Hematopoietic multipotent progenitor cell treated with erythropoietin and hydrocortisone succinate and interleukin-3 and kit ligand, for 8 days (in vitro differentiated cells): ENCODE measurements at regions not wholly inside any gene's neighbourhood (a gene's known extent, or its start where the extent isn't known, plus 50 kb on each side); places are given as distances from the start of the nearest gene placed in this dataset.
"Not testable (repeated sequence)": the region's sequence is repeated elsewhere in the genome, so short reads cannot be mapped to it uniquely, and the experiment has no call there.

Experiments used
- DNase-seq: peaks from one replicate; pipeline ENCODE4 v3.0.0-alpha.2; 2015

- not testable (repeated sequence) for DNase-seq
Observed at GRCh38 chrX:67213686-67214085, 330.1 kb upstream of the AR start.

DNA sequence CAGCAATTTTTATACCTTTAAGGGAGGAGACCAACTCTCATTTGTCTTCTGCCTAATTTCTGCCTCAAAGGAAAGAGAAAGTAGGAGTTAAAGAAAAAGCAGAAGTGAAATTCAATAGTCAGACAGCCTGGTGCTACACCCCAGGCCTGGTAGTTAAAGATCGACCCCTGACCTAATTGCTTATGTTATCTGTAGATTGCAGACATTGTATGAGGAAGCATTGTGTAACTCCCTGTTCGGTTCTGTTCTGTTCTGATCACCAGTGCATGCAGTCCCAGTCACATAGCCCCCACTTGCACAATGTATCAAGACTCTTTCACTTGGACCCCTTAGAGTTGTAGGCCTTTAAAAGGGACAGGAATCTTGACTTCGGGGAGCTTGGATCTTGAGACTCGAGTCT lies 335.9 kb upstream of the AR start:
- peak; percentile 1 for DNase-seq

DNA sequence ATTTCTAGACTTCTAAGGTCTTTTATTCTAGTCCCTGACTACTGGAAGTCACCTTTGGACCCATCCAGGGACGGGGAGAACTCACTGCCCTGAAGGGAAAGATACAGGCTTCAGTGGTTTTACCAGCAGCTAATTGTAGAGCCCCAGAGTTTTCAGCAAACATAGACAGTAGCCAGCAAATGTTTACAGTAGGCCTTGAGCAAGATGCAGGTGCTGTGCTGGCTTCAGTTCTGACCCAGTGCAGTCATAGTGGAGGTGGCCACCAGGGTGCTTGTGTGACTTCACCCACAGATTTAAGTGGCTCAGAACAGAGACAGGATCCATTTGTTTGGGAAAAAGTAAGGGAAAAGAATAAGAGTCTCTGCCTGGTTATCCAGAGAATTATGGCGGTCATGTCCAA lies 384.4 kb upstream of the AR start:
- no peak for DNase-seq

- no peak for DNase-seq
Observed at GRCh38 chrX:67114635-67115034, 429.2 kb upstream of the AR start.

DNA sequence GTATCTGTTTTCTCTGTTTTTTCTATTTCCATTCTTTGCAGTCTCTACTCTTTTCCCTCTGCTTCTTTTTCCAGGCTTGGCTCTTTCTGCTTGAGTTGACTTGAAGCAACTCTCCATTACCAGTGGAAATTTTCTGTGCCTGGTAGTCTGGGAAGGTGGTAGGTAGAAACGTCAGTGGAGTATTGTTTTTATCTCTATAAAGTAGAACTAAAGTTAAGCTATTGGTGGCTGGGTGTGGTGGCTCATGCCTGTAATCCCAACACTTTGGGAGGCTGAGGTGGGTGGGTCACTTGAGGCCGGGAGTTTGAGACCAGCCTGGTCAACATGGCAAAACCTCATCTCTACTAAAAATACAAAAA lies 438.1 kb upstream of the AR start:
- DNase-seq, result no peak

- no peak for DNase-seq
Observed at GRCh38 chrX:67104982-67105757, 438.7 kb upstream of the AR start.

- no peak for DNase-seq
Observed at GRCh38 chrX:67100031-67100884, 443.6 kb upstream of the AR start.

GRCh38 chrX:67094061-67094460 lies 449.8 kb upstream of the AR start:
- DNase-seq, result no peak

DNA sequence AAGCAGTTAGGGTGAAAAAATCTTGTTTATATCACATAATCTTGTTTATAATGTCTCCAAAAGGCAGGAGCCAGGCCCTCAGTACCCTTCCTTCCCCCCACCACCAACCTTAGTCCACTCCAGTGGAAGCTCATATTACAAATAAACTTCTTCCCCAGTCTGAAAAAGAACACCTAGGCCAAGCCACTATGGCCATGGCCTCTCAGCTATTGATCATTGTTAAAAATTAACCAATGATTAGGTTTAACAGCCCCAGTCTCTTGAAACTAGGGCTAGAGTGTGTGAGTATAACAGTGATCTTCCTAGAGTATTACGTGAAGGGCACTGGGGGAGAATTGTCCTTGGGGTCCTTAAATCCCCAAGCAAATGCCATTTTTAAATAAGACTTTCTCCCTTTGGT lies 411.9 kb upstream of the EDA2R start:
- no peak for DNase-seq

DNA sequence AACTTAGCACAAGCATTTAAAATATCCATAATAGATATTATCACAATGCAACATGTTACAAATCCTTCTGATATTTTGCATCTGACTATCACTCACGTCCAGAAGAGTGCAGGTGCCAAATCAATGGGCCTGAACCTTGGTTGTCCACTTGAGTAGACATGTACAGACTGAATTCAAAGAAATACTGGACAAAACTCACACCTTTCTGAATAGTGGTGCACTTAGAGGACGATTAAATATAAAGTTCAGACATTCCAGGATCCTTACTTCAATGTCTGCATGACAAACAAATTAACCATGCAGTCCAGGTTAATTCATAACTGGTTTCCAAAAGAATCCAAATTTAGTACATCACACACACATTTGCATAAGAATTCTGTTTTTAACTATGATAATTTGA lies 406.0 kb upstream of the EDA2R start:
- DNase-seq, result no peak

- no peak for DNase-seq
Observed at GRCh38 chrX:67044029-67044653, 405.3 kb upstream of the EDA2R start.

DNA sequence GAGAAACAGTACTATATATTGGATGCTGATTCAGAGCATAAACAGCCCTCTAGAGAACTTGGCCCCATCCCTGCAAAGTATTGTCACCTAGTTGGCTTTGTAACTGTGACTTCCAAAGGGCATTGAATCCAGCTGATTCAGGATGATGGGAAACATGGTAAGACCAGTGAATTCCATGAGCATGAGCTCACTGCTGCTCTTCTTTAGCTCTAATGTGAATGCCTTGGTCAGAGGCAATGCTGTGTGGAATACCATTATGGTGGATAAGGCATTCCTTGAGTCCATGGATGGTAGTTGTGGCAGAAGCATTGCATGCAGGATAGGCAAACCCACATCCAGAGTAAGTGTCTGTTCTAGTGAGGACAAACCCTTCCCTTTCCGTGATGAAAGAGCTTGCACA lies 365.6 kb upstream of the EDA2R start:
- no peak for DNase-seq

DNA sequence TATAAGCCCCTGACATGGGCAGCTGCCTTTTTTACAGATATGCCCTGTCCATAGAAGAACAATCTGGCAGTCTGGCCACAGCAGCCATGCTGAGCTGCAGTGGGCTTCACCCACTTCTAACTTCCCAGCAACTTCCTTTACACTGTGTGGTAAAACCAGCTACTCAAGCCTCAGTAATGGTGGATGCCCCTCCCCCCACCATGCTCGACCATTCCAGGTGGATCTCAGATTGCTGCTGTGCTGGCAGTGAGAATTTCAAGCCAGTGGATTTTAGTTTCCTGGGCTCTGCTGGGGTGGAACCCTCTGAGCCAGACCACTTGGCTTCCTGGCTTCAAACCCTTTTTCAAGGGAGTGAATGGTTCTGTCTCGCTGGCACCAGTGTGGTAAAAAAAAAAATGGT lies 355.9 kb upstream of the EDA2R start:
- DNase-seq, result no peak

DNA sequence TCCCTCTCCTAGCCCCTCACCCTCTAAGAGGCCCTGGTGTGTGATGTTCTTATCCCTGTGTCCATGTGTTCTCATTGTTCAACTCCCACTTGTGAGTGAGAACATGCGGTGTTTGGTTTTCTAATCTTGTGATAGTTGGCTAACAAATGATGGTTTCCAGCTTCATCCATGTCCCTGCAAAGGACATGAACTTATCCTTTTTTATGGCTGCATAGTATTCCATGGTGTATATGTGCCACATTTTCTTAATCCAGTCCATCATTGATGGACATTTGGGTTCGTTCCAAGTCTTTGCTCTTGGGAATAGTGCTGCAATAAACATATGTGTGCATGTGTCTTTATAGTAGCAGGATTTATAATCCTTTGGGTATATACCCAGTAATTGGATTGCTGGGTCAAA lies 353.2 kb upstream of the EDA2R start:
- DNase-seq, result not testable (repeated sequence)

GRCh38 chrX:66988331-66988730 lies 349.5 kb upstream of the EDA2R start:
- DNase-seq, result no peak

DNA sequence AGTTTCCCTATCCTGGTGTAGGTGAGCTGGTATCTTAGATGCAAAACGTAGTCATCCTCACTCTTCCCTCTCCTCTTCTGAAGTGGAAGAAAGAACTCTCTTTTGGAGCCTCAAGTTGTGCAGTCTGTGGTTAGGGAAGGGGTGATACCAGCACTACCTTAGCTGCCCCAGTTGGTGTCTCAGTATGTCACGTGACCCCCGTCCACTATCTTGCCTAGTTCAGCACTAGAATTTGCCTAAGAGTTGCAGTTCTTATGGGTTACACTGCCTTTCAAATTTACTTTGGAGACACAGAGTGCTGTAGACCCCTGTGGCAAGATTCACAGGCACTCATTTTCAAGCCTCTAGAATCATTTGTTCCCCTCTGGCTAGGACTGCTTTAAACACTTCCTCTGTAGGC lies 322.8 kb upstream of the EDA2R start:
- DNase-seq, result no peak

GRCh38 chrX:66931713-66932112 lies 292.8 kb upstream of the EDA2R start:
- DNase-seq, result no peak

GRCh38 chrX:66930516-66930915 lies 291.6 kb upstream of the EDA2R start:
- DNase-seq, result not testable (repeated sequence)

GRCh38 chrX:66920296-66920695 lies 281.4 kb upstream of the EDA2R start:
- DNase-seq, result no peak

- DNase-seq, result no peak
Observed at GRCh38 chrX:66919280-66919832, 280.5 kb upstream of the EDA2R start.

DNA sequence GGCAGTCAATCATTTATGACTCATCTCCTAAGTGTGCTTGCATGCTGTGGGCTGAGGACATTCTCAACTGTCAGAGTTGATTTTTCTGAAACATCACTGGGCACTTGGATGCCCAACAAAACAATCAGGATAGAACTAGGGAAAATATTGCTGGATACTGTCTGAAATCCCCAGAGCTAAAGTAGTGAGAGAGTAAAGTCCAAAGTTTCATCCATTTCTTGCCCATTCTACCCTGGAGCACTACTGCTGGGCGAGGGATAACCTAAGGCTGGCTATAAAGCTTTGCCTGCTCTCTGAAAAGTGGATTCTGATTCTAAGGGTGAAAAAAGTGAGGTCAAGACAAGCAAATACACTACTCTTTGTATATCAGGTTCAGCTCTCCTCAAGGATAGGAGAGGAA lies 279.6 kb upstream of the EDA2R start:
- no peak for DNase-seq

DNA sequence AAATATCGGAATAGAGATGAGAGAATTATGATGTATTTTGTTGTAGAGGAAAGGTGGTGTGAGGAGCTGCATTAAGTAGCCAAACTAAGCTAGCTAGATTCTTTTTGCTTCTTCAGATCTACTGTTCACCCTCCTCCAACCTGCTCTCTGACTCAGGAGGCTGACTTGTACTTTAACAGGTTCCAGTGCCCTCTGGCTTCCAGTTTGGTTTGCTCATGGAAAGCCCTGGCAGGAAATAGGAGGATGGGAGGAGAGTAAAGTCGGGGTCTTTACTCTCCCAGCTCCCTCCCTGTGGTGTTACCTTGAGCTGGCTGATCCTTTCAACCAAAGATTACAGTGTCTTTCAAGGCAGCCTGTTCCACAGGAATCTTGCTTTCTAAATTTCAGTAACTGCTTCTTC lies 277.0 kb upstream of the EDA2R start:
- DNase-seq, result no peak

- peak; percentile 1 for DNase-seq
Observed at GRCh38 chrX:66914080-66914479, 275.2 kb upstream of the EDA2R start.

- DNase-seq, result no peak
Observed at GRCh38 chrX:66912417-66912816, 273.5 kb upstream of the EDA2R start.
